ENCODE measurements at regions not wholly inside any gene's neighbourhood (a gene's known extent, or its start where the extent isn't known, plus 50 kb on each side); places are given as distances from the start of the nearest gene placed in this dataset.
"Not testable (repeated sequence)": the region's sequence is repeated elsewhere in the genome, so short reads cannot be mapped to it uniquely, and the experiment has no call there.

- FAIRE-seq, result no peak
Measured at GRCh38 chr6:44722736-44723135, 335.2 kb downstream of the CDC5L start.

- FAIRE-seq, result no peak
Measured at GRCh38 chr6:44723439-44724197, 336.1 kb downstream of the CDC5L start.

GRCh38 chr6:44725070-44725469 is 337.6 kb downstream of the CDC5L start:
- FAIRE-seq, result no peak

GRCh38 chr6:44727651-44728630 is 340.4 kb downstream of the CDC5L start:
- FAIRE-seq, result no peak

DNA sequence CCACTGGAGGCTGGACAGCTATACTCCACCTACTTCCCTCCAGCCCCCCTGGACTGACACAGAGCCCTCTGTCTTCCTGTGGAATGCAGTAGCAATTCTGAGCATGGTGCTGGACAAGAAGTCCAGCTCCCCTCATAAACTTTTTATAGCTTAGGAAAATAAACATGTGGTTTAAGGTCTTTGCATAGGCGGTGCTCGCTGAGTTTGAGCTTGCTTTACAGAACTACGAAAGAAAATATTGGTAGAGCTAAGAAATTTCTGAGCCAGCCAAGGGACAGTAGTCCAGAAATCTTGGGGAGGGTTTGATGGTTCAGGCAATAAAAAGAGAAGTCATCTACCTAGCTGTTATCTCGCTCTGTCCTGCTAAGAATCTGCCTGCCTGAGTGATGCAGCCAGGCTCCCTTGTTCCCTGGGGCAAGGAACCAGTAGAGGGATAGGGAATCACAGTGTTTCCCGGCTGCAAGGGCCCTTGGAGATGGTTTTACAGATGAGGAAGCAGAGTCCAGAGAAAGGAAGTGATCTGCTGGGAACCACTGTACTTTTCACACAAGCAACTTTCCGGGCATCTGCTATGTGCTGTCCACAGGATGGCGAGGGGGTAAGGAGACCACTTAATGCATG is 343.4 kb downstream of the CDC5L start:
- peak; percentile 50 for FAIRE-seq

- FAIRE-seq, result no peak
Measured at GRCh38 chr6:44731485-44732095, 344.1 kb downstream of the CDC5L start.

DNA sequence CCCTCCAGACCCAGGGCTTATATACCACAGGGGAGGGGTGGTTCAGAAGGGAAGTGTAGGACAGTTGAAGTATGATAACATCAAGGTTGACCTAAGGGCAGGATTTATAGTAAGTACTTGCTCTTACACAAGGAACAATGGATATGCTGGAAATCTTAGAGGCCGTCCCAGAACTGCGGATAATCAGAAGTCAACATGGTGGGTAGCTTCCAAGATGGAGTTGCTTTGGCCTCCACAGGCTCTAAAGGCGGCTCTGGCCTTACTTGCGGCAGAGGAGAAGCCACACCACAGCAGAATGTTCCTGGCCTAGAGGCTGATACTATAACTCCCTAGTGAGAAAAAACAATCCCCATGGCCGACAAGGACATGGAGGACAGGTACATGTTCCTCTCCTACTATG is 344.7 kb downstream of the CDC5L start:
- FAIRE-seq, result no peak

DNA sequence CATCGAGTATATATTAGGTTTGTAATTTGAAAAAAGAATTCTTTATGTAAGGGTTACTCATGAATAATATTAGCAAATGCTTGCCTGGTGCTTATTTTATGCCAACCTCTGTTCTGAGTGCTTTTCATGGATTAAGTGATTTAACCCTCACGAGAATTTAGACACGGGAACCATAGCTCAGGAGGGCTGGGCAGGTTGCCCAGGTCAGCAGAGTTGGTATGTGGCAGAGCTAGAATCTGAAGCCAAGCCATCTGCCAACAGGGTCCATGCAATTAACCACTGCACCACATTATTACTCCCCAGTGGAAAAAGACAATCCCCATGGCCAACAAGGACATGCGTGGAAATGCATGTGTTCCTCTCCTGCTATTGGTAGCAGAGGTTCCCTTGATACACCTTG is 345.6 kb downstream of the CDC5L start:
- FAIRE-seq, result no peak

GRCh38 chr6:44733868-44734267 is 346.4 kb downstream of the CDC5L start:
- no peak for FAIRE-seq

DNA sequence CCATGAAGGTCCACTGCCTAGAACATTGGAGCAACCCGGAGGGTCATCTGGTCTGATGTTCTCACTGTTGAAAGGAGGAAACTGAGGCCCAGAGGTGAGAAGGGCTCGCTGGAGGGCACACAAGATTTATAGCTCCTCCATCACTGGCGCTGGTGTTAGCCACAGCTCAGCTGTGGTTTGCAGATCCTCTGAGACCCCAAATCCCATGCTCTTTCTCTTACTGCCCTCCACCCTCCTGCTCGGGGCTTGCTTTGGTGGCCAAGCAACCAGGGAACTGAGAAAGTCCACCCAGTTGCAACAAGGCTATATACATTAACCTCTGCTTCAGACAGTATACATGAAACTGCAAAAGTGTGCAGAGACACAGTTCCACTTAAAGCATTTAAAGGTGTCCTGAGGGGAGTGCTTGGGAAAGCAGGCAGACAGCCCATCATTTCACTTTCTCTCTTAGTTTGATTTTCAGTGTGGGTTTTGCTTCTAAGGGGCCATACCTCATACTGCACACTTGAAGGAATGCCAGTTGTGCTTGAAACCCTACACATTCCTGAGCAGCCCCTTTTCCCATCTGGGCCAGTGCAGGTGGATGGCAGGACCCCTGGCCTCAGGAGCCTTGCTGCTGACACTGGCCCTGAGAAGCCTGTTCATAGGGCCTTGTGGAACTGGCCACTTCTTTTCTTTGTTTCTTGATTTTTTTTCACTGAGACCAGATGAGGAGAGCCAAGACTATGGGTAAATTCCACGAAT is 347.6 kb downstream of the CDC5L start:
- no peak for FAIRE-seq

- FAIRE-seq, result no peak
Measured at GRCh38 chr6:44735630-44735963, 348.1 kb downstream of the CDC5L start.

DNA sequence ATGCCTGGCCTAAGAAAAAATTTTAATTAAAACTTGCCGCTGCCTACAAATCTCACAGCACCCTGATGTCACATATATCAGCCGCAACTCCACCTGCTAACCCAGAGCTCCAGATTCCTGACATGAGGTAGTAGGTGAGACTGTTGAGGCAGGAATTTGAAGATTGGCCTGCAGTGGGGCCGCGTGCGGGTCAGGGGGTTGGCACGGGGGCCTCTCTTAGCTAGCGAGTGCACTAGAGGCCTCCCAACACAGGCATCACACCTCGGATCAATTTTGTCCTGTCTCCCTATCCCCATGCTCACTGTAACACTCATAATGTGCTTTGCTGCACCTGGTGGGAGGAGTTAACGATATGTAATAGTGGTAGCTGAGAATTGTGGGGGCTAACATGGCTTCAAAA is 349.8 kb downstream of the CDC5L start:
- FAIRE-seq, result no peak

GRCh38 chr6:44737829-44738528 is 350.5 kb downstream of the CDC5L start:
- no peak for FAIRE-seq

GRCh38 chr6:44738601-44739146 is 351.2 kb downstream of the CDC5L start:
- FAIRE-seq, result no peak

DNA sequence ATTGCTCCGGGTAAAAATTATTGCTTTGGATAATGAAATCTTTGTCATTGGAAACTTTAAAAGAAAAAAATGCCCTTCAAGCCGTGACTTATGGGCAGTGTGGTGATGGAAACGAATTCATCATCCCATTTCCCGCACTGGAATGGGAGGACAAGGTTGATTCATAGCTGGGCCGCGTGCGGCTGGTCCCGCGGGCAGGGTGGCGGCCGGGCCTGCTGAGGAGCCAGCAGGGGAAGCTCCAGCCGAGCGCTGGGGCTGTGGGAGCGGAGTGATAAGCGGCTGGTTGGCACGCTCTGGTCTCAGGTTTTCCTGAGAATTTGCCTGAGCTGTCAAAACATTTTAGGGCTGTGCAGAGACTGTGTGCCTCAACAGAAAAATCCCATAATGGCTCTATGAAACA is 351.7 kb downstream of the CDC5L start:
- no peak for FAIRE-seq

GRCh38 chr6:44740566-44741120 is 353.1 kb downstream of the CDC5L start:
- no peak for FAIRE-seq

DNA sequence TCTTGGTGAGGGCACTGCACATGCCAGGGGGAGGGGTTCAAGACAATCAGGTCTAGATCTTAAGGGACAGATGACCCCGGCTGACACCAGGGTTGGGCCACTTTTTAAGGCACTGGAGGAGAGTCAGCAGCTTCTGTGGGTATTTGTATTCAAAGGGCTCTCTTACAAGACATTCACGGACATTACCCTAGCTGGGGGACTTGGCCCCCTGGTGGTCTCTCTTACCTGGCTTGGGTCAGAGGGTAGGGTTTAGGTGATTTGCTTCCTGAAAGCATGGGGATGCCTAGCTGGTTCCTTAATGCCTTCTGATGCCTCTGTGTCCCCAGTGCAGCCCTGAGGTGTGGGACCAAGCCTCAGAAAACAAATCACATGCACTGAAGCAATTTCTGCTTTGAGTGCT is 354.7 kb downstream of the CDC5L start:
- FAIRE-seq, result no peak

- FAIRE-seq, result no peak
Measured at GRCh38 chr6:44742828-44743372, 355.4 kb downstream of the CDC5L start.

- not testable (repeated sequence) for FAIRE-seq
Measured at GRCh38 chr6:44760116-44760515, 372.6 kb downstream of the CDC5L start.

- FAIRE-seq, result no peak
Measured at GRCh38 chr6:44761046-44761445, 373.5 kb downstream of the CDC5L start.

DNA sequence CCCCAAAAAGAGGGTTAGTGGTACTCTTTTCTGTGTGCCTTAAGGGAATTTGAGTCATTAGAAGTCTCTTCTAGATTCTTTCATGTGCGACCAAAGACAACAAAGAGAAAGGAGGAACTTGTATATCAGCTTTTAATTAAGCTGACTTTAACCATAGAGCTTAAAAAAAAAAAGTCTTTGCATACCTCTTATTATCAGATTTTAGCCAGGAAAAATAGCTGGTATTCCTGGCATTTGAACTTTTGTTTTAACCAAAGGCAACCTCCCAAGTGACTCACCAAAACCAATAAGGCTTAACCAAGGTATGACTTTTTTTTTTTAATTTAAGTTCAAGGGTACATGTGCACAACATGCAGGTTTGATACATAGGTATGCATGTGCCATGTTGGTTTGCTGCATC is 375.0 kb downstream of the CDC5L start:
- FAIRE-seq, result no peak

Data from endometrium (tissue), 2 donors.